Germinal center (tissue), 1 donor: ENCODE measurements at regions not wholly inside any gene's neighbourhood (a gene's known extent, or its start where the extent isn't known, plus 50 kb on each side); places are given as distances from the start of the nearest gene placed in this dataset.
"Not testable (repeated sequence)": the region's sequence is repeated elsewhere in the genome, so short reads cannot be mapped to it uniquely, and the experiment has no call there.

ENCODE experiments used
- DNase-seq: peaks from one replicate; pipeline ENCODE4 v3.0.0; 2012; ENCODE audit warnings: mixed read lengths, low spot score

GRCh38 chr16:61181982-61182381, 854.3 kb downstream of the CDH8 start:
- DNase-seq = no peak

GRCh38 chr16:61179561-61179960, 856.7 kb downstream of the CDH8 start:
- DNase-seq = no peak

- DNase-seq = no peak
Observed at GRCh38 chr16:61165797-61166196, 870.4 kb downstream of the CDH8 start.

- no peak for DNase-seq
Observed at GRCh38 chr16:61150351-61150750, 885.9 kb downstream of the CDH8 start.

GRCh38 chr16:61149709-61150108, 886.5 kb downstream of the CDH8 start:
- DNase-seq = no peak

GRCh38 chr16:61148930-61149329, 887.3 kb downstream of the CDH8 start:
- DNase-seq = no peak

GRCh38 chr16:61146429-61146828, 889.8 kb downstream of the CDH8 start:
- DNase-seq = no peak

GRCh38 chr16:61131447-61131846, 904.8 kb downstream of the CDH8 start:
- DNase-seq = no peak

- no peak for DNase-seq
Observed at GRCh38 chr16:61128545-61129323, 907.5 kb downstream of the CDH8 start.

GRCh38 chr16:61105544-61105943, 930.7 kb downstream of the CDH8 start:
- no peak for DNase-seq

GRCh38 chr16:61098505-61098904, 937.7 kb downstream of the CDH8 start:
- no peak for DNase-seq

- DNase-seq = not testable (repeated sequence)
Observed at GRCh38 chr16:61091300-61091699, 944.9 kb downstream of the CDH8 start.

- no peak for DNase-seq
Observed at GRCh38 chr16:61083711-61084110, 952.5 kb downstream of the CDH8 start.

GRCh38 chr16:61074324-61074723, 961.9 kb downstream of the CDH8 start:
- no peak for DNase-seq

- no peak for DNase-seq
Observed at GRCh38 chr16:61057635-61058034, 978.6 kb downstream of the CDH8 start.

- DNase-seq = no peak
Observed at GRCh38 chr16:61050547-61050946, 985.7 kb downstream of the CDH8 start.

GRCh38 chr16:61045931-61046330, 990.3 kb downstream of the CDH8 start:
- DNase-seq = no peak

- DNase-seq = no peak
Observed at GRCh38 chr16:61042737-61043136, 993.5 kb downstream of the CDH8 start.

GRCh38 chr16:61030616-61031015, 1005.6 kb downstream of the CDH8 start:
- no peak for DNase-seq

- no peak for DNase-seq
Observed at GRCh38 chr16:61024180-61024900, 1011.9 kb downstream of the CDH8 start.

GRCh38 chr16:61014869-61015268, 1021.4 kb downstream of the CDH8 start:
- DNase-seq = no peak

- no peak for DNase-seq
Observed at GRCh38 chr16:61007694-61008093, 1028.5 kb downstream of the CDH8 start.

- DNase-seq = no peak
Observed at GRCh38 chr16:61005952-61006351, 1030.3 kb downstream of the CDH8 start.
